Mesenchymal stem cell (in vitro differentiated cells and primary cell): ENCODE measurements at regions not wholly inside any gene's neighbourhood (a gene's known extent, or its start where the extent isn't known, plus 50 kb on each side); places are given as distances from the start of the nearest gene placed in this dataset.

Source experiments
- DNase-seq: peaks from one replicate; pipeline ENCODE4 v3.0.0-alpha.2; 2013
- H2AFZ ChIP-seq: one replicate; pipeline ENCODE4 v1.6.1; 2013; ENCODE audit warnings: low read depth, mild to moderate bottlenecking, control low read depth, inconsistent platforms, low read length, moderate library complexity
- H2AK5ac ChIP-seq: 2 replicates; pipeline ENCODE4 v1.6.1; 2013; ENCODE audit warnings: low read length, moderate library complexity, mild to moderate bottlenecking, inconsistent platforms; ENCODE audit not compliant: severe bottlenecking
- H2BK120ac ChIP-seq: one replicate; pipeline ENCODE4 v1.6.1; 2013; ENCODE audit warnings: low read depth, mild to moderate bottlenecking, inconsistent platforms, low read length, moderate library complexity
- H2BK12ac ChIP-seq, 2 experiments: one replicate each; pipeline ENCODE4 v1.6.1; 2013; ENCODE audit warnings: inconsistent platforms in 2 of 2, low read length in 2 of 2, mild to moderate bottlenecking in 2 of 2, moderate library complexity in 2 of 2, control low read depth in 1 of 2
- H2BK15ac ChIP-seq: one replicate; pipeline ENCODE4 v1.6.1; 2013; ENCODE audit warnings: mild to moderate bottlenecking, low read depth, inconsistent platforms; ENCODE audit not compliant: poor library complexity, severe bottlenecking
- H2BK5ac ChIP-seq: 2 replicates; pipeline ENCODE4 v1.6.1; 2013; ENCODE audit warnings: low read depth, mild to moderate bottlenecking, low read length, control low read depth, inconsistent platforms; ENCODE audit not compliant: poor library complexity, severe bottlenecking
- H3K14ac ChIP-seq, 2 experiments: one replicate each; pipeline ENCODE4 v1.6.1; 2013; ENCODE audit warnings: inconsistent platforms in 2 of 2, low read length in 2 of 2, control low read depth in 1 of 2, mild to moderate bottlenecking in 1 of 2, moderate library complexity in 1 of 2
- H3K18ac ChIP-seq, 2 experiments: one replicate each; pipeline ENCODE4 v1.6.1; 2013; ENCODE audit warnings: inconsistent platforms in 2 of 2, low read length in 2 of 2, control low read depth in 1 of 2, low read depth in 1 of 2, mild to moderate bottlenecking in 1 of 2
- H3K23ac ChIP-seq, 2 experiments: one replicate each; pipeline ENCODE4 v1.6.1; 2013; ENCODE audit warnings: inconsistent platforms in 2 of 2, low read length in 2 of 2, mild to moderate bottlenecking in 2 of 2, moderate library complexity in 2 of 2, control low read depth in 1 of 2
- H3K27ac ChIP-seq: 2 replicates; pipeline ENCODE4 v1.5.1; 2013; ENCODE audit warnings: mild to moderate bottlenecking, moderate library complexity, low read length, control low read depth, inconsistent platforms; ENCODE audit not compliant: poor library complexity, severe bottlenecking
- H3K27me3 ChIP-seq, 2 experiments: 2 replicates each; pipeline versions ENCODE4 v1.6.1 to v1.7.0; 2013; ENCODE audit warnings: low read length in 2 of 2, mild to moderate bottlenecking in 2 of 2, moderate library complexity in 2 of 2, control low read depth in 1 of 2, inconsistent platforms in 1 of 2; ENCODE audit not compliant: control insufficient read depth in 1 of 2, insufficient read depth in 1 of 2
- H3K36me3 ChIP-seq, 2 experiments: 2 replicates each; pipeline versions ENCODE4 v1.6.1 to v1.7.0; 2013; ENCODE audit warnings: low read length in 2 of 2, control low read depth in 1 of 2, inconsistent platforms in 1 of 2, low read depth in 1 of 2, mild to moderate bottlenecking in 1 of 2; ENCODE audit not compliant: insufficient read depth in 2 of 2, control insufficient read depth in 1 of 2
- H3K4ac ChIP-seq, 2 experiments: one replicate each; pipeline ENCODE4 v1.6.1; 2013; ENCODE audit warnings: inconsistent platforms in 2 of 2, low read length in 2 of 2, mild to moderate bottlenecking in 2 of 2, moderate library complexity in 2 of 2, control low read depth in 1 of 2, low read depth in 1 of 2
- H3K4me1 ChIP-seq: 2 replicates; pipeline ENCODE4 v1.6.1; 2013; ENCODE audit warnings: low read depth, low read length, control low read depth; ENCODE audit not compliant: control insufficient read depth, insufficient read depth
- H3K4me2 ChIP-seq: 2 replicates; pipeline ENCODE4 v1.6.1; 2013; ENCODE audit warnings: low read length, mild to moderate bottlenecking, inconsistent platforms; ENCODE audit not compliant: poor library complexity, severe bottlenecking
- H3K4me3 ChIP-seq, 2 experiments: 2 replicates each; pipeline versions ENCODE4 v1.5.1 to v1.7.0; 2013; ENCODE audit warnings: low read length in 2 of 2, mild to moderate bottlenecking in 2 of 2, control low read depth in 1 of 2, low read depth in 1 of 2; ENCODE audit not compliant: insufficient read depth in 1 of 2
- H3K79me1 ChIP-seq: replicated peaks from 2 replicates; pipeline ENCODE4 v1.6.1; 2013; ENCODE audit warnings: mild to moderate bottlenecking, control low read depth, low read length, inconsistent platforms; ENCODE audit not compliant: poor library complexity, severe bottlenecking
- H3K9ac ChIP-seq: 2 replicates; pipeline ENCODE4 v1.7.0; 2013; ENCODE audit warnings: mild to moderate bottlenecking, low read length, moderate library complexity
- H3K9me3 ChIP-seq: 2 replicates; pipeline ENCODE4 v1.7.0; 2013; ENCODE audit warnings: mild to moderate bottlenecking, low read length; ENCODE audit not compliant: control insufficient read depth
- H4K8ac ChIP-seq: one replicate; pipeline ENCODE4 v1.6.1; 2013; ENCODE audit warnings: inconsistent platforms, mild to moderate bottlenecking, low read length, moderate library complexity
- H4K91ac ChIP-seq: one replicate; pipeline ENCODE4 v1.6.1; 2013; ENCODE audit warnings: mild to moderate bottlenecking, low read length, inconsistent platforms
- WGBS: methylation state at CpG from one replicate; pipeline ENCODE4 v1.1.7; 2013; ENCODE audit warnings: mixed read lengths; 5-methylcytosine and 5-hydroxymethylcytosine counted together

DNA sequence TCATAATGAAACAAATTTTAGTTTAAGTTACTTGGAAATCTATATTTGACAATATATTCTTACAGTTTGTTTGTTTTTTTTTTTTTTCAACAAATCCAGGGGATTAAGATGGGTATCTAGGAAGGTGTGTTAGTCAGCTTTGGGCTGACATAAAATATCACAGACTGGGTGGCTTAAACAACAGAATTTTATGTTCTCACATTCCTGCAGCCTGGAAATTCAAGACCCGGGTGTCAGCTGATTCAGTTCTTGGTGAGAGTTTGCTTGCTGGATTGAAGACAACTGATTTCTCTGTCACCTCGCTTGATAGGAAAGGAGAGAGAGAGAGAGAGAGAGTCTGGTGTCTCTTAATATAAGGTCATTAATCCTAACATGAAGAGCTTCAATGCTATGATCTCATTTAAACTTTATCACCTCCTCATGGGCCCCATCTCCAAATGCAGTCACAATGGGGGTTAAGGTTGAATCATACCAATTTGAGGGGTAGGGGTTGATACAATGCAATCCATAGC lies 465.2 kb downstream of the CENPC start:
- no peak overlapping the region for H4K8ac ChIP-seq
- H3K4me1 ChIP-seq: no peaks in the 10 kb centered on the region
- H2BK120ac ChIP-seq: no peak overlapping the region
- no peaks in the 10 kb centered on the region for H3K9me3 ChIP-seq
- H3K14ac ChIP-seq: no peak overlapping the region
- no peak overlapping the region for H3K4me2 ChIP-seq
- no peaks in the 10 kb centered on the region for H3K27me3 ChIP-seq
- WGBS: 86% methylated on average over 1 of the region's 2 CpGs
- H3K36me3 ChIP-seq: no peaks in the 10 kb centered on the region
- no peak overlapping the region for H3K9ac ChIP-seq
- H2AFZ ChIP-seq: no peak overlapping the region
- H3K4ac ChIP-seq: no peak overlapping the region
- no peak overlapping the region for H3K23ac ChIP-seq
- no peak overlapping the region for H2AK5ac ChIP-seq
- H3K4me3 ChIP-seq: no peak overlapping the region
- H2BK12ac ChIP-seq: no peak overlapping the region
- H2BK5ac ChIP-seq: no peak overlapping the region
- H4K91ac ChIP-seq: no peak overlapping the region
- no peak for DNase-seq
- no peak overlapping the region for H3K27ac ChIP-seq
- H3K79me1 ChIP-seq: no peaks in the 10 kb centered on the region
- no peak overlapping the region for H3K18ac ChIP-seq
- H2BK15ac ChIP-seq: no peak overlapping the region

DNA sequence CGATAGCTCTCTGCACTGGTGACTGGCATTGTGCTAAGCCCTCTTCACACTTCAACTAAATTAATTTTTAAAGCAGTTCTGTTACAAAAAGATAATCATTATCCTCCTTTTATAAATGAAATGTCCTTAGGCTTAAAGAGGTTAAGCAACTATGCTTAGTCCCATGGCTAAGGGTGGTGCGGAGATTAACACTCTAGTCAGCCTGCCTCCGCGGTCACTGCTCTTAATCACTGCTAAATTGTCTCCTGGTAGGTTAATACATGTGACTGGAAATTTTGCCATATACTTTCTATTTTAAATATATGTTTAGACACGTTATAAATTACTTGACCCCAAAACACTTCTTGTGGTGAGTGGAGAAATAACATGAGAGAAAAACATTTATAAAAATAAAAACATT lies 473.7 kb downstream of the CENPC start:
- Histone ChIP-seq H4K8ac (no peak overlapping the region), H2BK12ac (no peak overlapping the region), H3K18ac (no peak overlapping the region), H2BK120ac (no peak overlapping the region), H2BK5ac (no peak overlapping the region), H3K9ac (no peak overlapping the region), H3K36me3 (no peaks in the 10 kb centered on the region), H2BK15ac (no peak overlapping the region), H3K9me3 (peaks cover 3% of the 10 kb centered on the region), H3K4me2 (no peak overlapping the region), H3K23ac (no peak overlapping the region), H3K79me1 (no peaks in the 10 kb centered on the region), H4K91ac (no peak overlapping the region), H3K27ac (no peak overlapping the region), H2AK5ac (no peak overlapping the region), H2AFZ (no peak overlapping the region), H3K4ac (no peak overlapping the region), H3K4me1 (no peaks in the 10 kb centered on the region), H3K4me3 (no peak overlapping the region), H3K27me3 (no peaks in the 10 kb centered on the region), H3K14ac (no peak overlapping the region)
- 93% methylated on average over 1 of the region's 5 CpGs for WGBS
- DNase-seq: no peak

DNA sequence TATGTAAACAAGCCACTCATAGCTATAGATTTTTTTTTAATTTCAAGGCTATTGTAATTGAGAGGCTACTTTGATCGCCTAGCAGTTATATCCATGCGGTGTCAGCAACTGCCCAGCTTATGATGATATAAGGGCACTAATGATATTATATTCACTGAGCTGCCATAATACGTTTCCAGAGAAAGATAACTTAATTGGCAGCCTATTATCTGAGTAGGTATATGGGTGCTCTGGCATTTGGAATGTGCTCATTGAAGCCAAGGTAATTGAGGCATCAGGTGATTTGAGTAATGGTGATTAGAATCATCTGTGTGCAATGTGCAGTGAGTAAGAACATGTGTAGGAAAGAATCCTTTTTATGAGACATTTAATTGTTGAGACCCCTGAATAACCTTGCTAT lies 490.0 kb downstream of the CENPC start:
- Histone ChIP-seq H3K27ac (no peak overlapping the region), H4K91ac (no peak overlapping the region), H3K9me3 (no peaks in the 10 kb centered on the region), H2AK5ac (no peak overlapping the region), H2BK15ac (no peak overlapping the region), H3K9ac (no peak overlapping the region), H4K8ac (no peak overlapping the region), H3K4me2 (no peak overlapping the region), H3K79me1 (no peaks in the 10 kb centered on the region), H3K4ac (no peak overlapping the region), H3K36me3 (no peaks in the 10 kb centered on the region), H2BK5ac (no peak overlapping the region), H3K18ac (no peak overlapping the region), H3K4me1 (no peaks in the 10 kb centered on the region), H2BK120ac (no peak overlapping the region), H3K14ac (no peak overlapping the region), H3K27me3 (no peaks in the 10 kb centered on the region), H2BK12ac (no peak overlapping the region), H3K4me3 (no peak overlapping the region), H2AFZ (no peak overlapping the region), H3K23ac (no peak overlapping the region)
- 98% methylated on average over 3 of the region's 3 CpGs for WGBS
- no peak for DNase-seq

DNA sequence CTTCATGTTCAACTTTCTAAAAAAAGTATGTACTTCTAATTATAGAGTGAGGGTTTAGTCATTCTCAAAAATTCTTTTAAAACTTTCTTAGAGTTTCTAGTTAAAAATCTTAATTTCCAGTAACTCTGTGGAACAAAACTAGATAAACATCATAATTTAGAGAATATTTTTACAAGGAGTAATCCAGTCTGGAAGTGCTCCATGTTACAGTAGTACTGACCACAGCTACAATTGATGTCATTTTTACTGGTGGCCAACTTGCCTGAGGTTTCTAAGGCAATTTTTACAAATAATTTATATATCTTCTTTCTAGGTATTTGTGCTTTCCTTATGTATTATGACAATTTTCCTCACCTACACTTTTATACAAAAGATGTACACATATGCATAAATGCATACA lies 490.4 kb downstream of the CENPC start:
- Histone ChIP-seq H3K27ac (no peak overlapping the region), H3K4me1 (no peaks in the 10 kb centered on the region), H3K9me3 (no peaks in the 10 kb centered on the region), H3K4me3 (no peak overlapping the region), H3K4ac (no peak overlapping the region), H3K36me3 (no peaks in the 10 kb centered on the region), H3K14ac (no peak overlapping the region), H3K18ac (no peak overlapping the region), H3K27me3 (no peaks in the 10 kb centered on the region), H3K23ac (no peak overlapping the region), H2BK120ac (no peak overlapping the region), H3K9ac (no peak overlapping the region), H2AFZ (no peak overlapping the region), H2AK5ac (no peak overlapping the region), H4K8ac (no peak overlapping the region), H3K4me2 (no peak overlapping the region), H2BK5ac (no peak overlapping the region), H2BK12ac (no peak overlapping the region), H3K79me1 (no peaks in the 10 kb centered on the region), H2BK15ac (no peak overlapping the region), H4K91ac (no peak overlapping the region)
- DNase-seq: no peak
